Natural killer cell (primary cell): ENCODE measurements at regions not wholly inside any gene's neighbourhood (a gene's known extent, or its start where the extent isn't known, plus 50 kb on each side); places are given as distances from the start of the nearest gene placed in this dataset.

Experiments
- ATAC-seq, 3 donors: fragments of 150-1000 bp in 2 of 3; fragments of 200-7000 bp in 1 of 3; cut with Tn5 transposase; 1 replicate in 1 of 3; 2 replicates in 2 of 3; pipeline ENCODE4 v1.10.0; 2021; ENCODE audit warnings: mild to moderate bottlenecking in 2 of 3, moderate library complexity in 2 of 3
- DNase-seq, 2 donors: peaks; one replicate each; pipeline versions ENCODE4 v3.0.0 to v3.0.0-alpha.2; 2013 to 2021; ENCODE audit warnings: mixed read lengths in 1 of 2
- H3K27ac ChIP-seq: one replicate; pipeline ENCODE4 v1.5.1; 2013; ENCODE audit warnings: mild to moderate bottlenecking, low read length
- H3K27me3 ChIP-seq: one replicate; pipeline ENCODE4 v1.6.1; 2013; ENCODE audit warnings: low read length; ENCODE audit not compliant: control insufficient read depth, insufficient read depth
- H3K36me3 ChIP-seq: one replicate; pipeline ENCODE4 v1.6.1; 2013; ENCODE audit warnings: low read length; ENCODE audit not compliant: control insufficient read depth, insufficient read depth
- H3K4me1 ChIP-seq: one replicate; pipeline ENCODE4 v1.6.1; 2013; ENCODE audit warnings: low read length; ENCODE audit not compliant: control insufficient read depth, insufficient read depth
- H3K4me3 ChIP-seq: one replicate; pipeline ENCODE4 v1.5.1; 2013; ENCODE audit warnings: low read length
- H3K9me3 ChIP-seq: one replicate; pipeline ENCODE4 v1.6.1; 2013; ENCODE audit warnings: low read length; ENCODE audit not compliant: control insufficient read depth, insufficient read depth
- H3K27ac Mint-ChIP-seq, 2 donors: one replicate each; pipeline ENCODE4 v1.8.0; 2022; ENCODE audit warnings: mild to moderate bottlenecking in 2 of 2, mixed read lengths in 2 of 2, moderate library complexity in 1 of 2
- H3K27me3 Mint-ChIP-seq, 2 donors: one replicate each; pipeline ENCODE4 v1.8.0; 2022; ENCODE audit warnings: low read depth in 2 of 2, mixed read lengths in 2 of 2
- H3K36me3 Mint-ChIP-seq: one replicate; pipeline ENCODE4 v1.8.0; 2022; ENCODE audit warnings: mixed read lengths
- H3K4me1 Mint-ChIP-seq, 2 donors: one replicate each; pipeline ENCODE4 v1.8.0; 2022; ENCODE audit warnings: mixed read lengths in 2 of 2
- H3K4me3 Mint-ChIP-seq: one replicate; pipeline ENCODE4 v1.8.0; 2022; ENCODE audit warnings: mild to moderate bottlenecking, moderate library complexity, mixed read lengths
- H3K9me3 Mint-ChIP-seq, 2 donors: one replicate each; pipeline ENCODE4 v1.8.0; 2022; ENCODE audit warnings: mixed read lengths in 2 of 2
- whole genome bisulfite sequencing: methylation state at CpG from one replicate; pipeline ENCODE4 v1.1.7; 2013; ENCODE audit warnings: missing lambda C conversion rate; ENCODE audit not compliant: insufficient coverage; 5-methylcytosine and 5-hydroxymethylcytosine counted together
- intact Hi-C: fragments of 100-400 bp; cut with micrococcal nuclease; formaldehyde crosslinking; loops from one replicate; pipeline ENCODE4 v1.14.2; 2022
- TF ChIP-seq, protein P1 (sequence below): fragments of 200-600 bp; IDR thresholded peaks from one replicate; pipeline ENCODE4 v1.8.0; 2022; ENCODE audit warnings: antibody characterized with exemption

DNA sequence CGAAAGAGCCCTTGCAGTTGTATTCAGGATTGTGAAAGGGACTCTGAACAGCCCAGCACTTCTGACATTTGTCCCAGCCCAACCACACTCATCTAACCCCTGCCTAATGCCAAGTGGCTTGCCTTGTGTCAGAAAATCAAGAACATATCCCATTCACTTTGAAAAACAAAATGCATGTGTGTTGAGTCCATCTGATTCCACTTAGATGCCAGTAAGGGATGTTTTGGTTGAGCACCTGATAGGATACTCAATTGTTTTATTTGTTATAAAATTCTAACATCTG, 776.8 kb downstream of the BCL11A start:
- Histone ChIP-seq H3K9me3 (no peaks in the 10 kb centered on the region), H3K36me3 (no peaks in the 10 kb centered on the region), H3K27me3 (no peaks in the 10 kb centered on the region), H3K4me1 (no peaks in the 10 kb centered on the region), H3K4me3 (no peak overlapping the region), H3K27ac (no peak overlapping the region)
- Mint-ChIP-seq H3K36me3 (no peaks in the 10 kb centered on the region), H3K27ac (no peak overlapping the region), H3K4me3 (no peak overlapping the region), H3K27me3 (no peaks in the 10 kb centered on the region), H3K4me1 (no peaks in the 10 kb centered on the region), H3K9me3 (peaks cover 0 to 2% of the 10 kb centered on the region in 2 donors)
- intact Hi-C loops = no loop called here
- DNase-seq (no peak), ATAC-seq (no peak)
- WGBS = 86% methylated on average over 1 of the region's 1 CpG
- TF ChIP-seq, protein P1, sequence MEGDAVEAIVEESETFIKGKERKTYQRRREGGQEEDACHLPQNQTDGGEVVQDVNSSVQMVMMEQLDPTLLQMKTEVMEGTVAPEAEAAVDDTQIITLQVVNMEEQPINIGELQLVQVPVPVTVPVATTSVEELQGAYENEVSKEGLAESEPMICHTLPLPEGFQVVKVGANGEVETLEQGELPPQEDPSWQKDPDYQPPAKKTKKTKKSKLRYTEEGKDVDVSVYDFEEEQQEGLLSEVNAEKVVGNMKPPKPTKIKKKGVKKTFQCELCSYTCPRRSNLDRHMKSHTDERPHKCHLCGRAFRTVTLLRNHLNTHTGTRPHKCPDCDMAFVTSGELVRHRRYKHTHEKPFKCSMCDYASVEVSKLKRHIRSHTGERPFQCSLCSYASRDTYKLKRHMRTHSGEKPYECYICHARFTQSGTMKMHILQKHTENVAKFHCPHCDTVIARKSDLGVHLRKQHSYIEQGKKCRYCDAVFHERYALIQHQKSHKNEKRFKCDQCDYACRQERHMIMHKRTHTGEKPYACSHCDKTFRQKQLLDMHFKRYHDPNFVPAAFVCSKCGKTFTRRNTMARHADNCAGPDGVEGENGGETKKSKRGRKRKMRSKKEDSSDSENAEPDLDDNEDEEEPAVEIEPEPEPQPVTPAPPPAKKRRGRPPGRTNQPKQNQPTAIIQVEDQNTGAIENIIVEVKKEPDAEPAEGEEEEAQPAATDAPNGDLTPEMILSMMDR = no peak

DNA sequence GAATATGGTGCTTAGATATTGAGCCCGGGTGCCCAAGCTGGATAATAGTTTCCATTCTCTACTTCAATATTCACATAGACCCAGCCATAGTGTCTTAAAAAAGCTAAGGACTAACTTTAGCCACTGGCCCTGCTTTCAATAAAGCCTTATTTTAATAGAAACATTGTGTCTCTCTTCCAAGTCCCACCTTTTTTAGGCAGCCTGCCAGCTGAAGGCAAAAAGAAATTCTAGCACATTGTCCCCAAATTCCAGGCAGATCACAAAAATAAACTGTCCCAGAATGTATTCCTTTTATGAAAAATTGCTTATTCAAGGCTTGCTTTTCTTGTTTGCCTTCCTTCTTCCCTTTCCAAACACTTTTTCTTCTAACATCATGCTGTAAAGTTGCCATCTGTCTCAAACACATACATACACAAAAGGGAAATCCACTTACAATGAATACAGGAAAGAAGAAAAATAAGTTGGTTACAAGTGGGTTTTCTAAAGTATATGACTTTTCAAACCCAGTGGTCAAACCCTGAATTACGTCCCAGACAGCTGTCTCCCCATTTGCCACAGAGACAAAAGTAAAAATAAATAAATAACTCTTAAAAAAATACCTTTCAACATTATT, 778.5 kb downstream of the BCL11A start:
- Mint-ChIP-seq H3K4me1 (no peaks in the 10 kb centered on the region), H3K27ac (no peak overlapping the region), H3K4me3 (no peak overlapping the region), H3K27me3 (no peaks in the 10 kb centered on the region), H3K9me3 (peaks cover 0 to 2% of the 10 kb centered on the region in 2 donors), H3K36me3 (no peaks in the 10 kb centered on the region)
- WGBS = 88% methylated on average over 1 of the region's 2 CpGs
- no peak overlapping the region for H3K27ac ChIP-seq
- no peak overlapping the region for H3K4me3 ChIP-seq
- TF ChIP-seq, protein P1 = no peak
- intact Hi-C loops = no loop called here
- no peak for DNase-seq
- ATAC-seq = no peak
- no peaks in the 10 kb centered on the region for H3K4me1 ChIP-seq
- H3K9me3 ChIP-seq = no peaks in the 10 kb centered on the region
- H3K36me3 ChIP-seq = no peaks in the 10 kb centered on the region
- H3K27me3 ChIP-seq = no peaks in the 10 kb centered on the region

DNA sequence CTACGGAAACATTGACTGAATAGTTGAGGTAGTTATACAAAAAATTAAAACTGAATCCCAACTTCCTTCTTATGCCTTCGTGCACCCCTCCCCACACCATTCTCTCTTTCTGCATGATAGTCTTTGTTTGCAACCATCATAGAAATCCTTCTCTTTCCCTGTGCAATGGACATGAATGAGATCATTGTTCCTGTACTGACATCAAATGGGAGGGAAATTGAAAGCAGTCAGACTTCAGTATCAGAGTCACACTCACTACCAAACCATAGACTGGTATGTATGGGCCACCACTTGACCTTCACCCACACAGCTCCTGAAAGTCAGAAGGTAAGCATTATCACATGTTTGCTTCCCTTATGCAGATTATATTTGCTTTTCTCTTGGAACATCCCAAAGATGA, 782.8 kb downstream of the BCL11A start:
- intact Hi-C loops = no loop called here

DNA sequence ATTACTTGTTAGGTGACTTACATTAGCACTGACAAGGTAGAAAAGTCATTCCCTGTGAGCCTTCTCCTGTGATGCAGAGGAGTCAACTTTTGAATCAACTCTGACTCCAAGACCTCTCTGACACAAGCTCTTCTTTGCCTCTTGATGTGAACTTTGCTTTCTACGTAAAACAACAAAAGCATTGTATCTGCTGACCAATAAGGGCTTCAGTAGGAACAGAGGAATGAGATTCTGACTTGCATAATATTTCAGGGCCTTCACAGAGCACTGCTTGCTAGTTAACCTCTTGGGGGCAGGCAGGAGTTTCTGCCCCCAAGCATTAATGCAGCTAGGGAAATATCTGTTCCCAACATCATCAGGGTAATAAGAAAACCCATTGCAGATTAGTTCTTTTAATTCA, 791.5 kb downstream of the BCL11A start:
- Mint-ChIP-seq H3K9me3 (no peaks in the 10 kb centered on the region), H3K4me1 (no peaks in the 10 kb centered on the region), H3K27ac (no peak overlapping the region), H3K27me3 (no peaks in the 10 kb centered on the region), H3K36me3 (no peaks in the 10 kb centered on the region), H3K4me3 (no peak overlapping the region)
- WGBS = 67% methylated on average over 1 of the region's 1 CpG
- no peak for ATAC-seq
- intact Hi-C loops = no loop called here
- Histone ChIP-seq H3K4me3 (no peak overlapping the region), H3K4me1 (no peaks in the 10 kb centered on the region), H3K27me3 (no peaks in the 10 kb centered on the region), H3K27ac (no peak overlapping the region), H3K9me3 (no peaks in the 10 kb centered on the region), H3K36me3 (no peaks in the 10 kb centered on the region)
- DNase-seq = no peak
- TF ChIP-seq, protein P1 = no peak

More for the DNA sequence above, 782.8 kb downstream of the BCL11A start:
- no peak overlapping the region for H3K27ac Mint-ChIP-seq
- no peaks in the 10 kb centered on the region for H3K4me1 ChIP-seq
- 86% methylated on average over 1 of the region's 2 CpGs for WGBS
- no peaks in the 10 kb centered on the region for H3K36me3 ChIP-seq
- no peaks in the 10 kb centered on the region for H3K27me3 Mint-ChIP-seq
- H3K9me3 Mint-ChIP-seq = peaks cover 2% of the 10 kb centered on the region in 2 donors
- TF ChIP-seq, protein P1 = no peak
- H3K9me3 ChIP-seq = no peaks in the 10 kb centered on the region
- H3K4me1 Mint-ChIP-seq = no peaks in the 10 kb centered on the region
- no peaks in the 10 kb centered on the region for H3K36me3 Mint-ChIP-seq
- no peaks in the 10 kb centered on the region for H3K27me3 ChIP-seq
- DNase-seq (no peak), ATAC-seq (no peak)
- no peak overlapping the region for H3K4me3 Mint-ChIP-seq
- no peak overlapping the region for H3K27ac ChIP-seq
- H3K4me3 ChIP-seq = no peak overlapping the region
